ENCODE measurements at regions not wholly inside any gene's neighbourhood (a gene's known extent, or its start where the extent isn't known, plus 50 kb on each side); places are given as distances from the start of the nearest gene placed in this dataset.
A peak's percentile ranks its signal among the peaks of the same experiment; 100 is the strongest.

DNA sequence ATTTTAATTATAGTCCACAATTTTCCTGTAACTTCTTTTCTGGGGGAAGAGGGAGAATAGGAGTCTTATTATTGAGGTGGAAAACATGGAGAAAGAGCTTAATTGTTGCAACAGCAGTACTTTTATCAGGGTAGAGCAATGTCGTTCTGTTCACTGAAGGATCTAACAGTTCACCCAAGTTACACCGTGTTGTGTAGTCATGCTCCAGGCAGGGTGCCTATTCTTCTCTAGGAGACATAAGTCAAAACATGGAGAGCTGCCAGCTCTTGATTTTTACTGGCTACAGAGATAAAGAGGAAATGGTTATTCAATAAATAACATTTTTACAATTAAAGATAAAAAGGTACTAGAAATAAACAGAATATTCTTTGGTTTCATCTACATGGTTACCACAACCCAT is 594.3 kb upstream of the NETO1 start:
- peak overlapping the region; percentile 16; the same call in 1 of the 2 replicates for H3K27ac ChIP-seq

DNA sequence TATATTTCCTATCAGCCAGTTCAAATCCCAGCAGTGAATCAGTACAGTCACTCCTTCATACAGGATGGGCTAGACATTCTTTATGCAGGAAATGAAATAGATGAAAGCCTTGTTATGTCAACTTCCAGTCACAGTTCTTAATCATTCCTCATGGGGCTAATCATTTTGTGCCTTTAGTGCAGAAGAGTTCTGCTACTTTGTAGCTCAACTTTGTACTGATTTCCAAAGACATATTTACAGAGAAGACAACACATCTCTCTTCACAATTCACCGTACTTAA is 593.9 kb upstream of the NETO1 start:
- TF ChIP-seq, protein P1, sequence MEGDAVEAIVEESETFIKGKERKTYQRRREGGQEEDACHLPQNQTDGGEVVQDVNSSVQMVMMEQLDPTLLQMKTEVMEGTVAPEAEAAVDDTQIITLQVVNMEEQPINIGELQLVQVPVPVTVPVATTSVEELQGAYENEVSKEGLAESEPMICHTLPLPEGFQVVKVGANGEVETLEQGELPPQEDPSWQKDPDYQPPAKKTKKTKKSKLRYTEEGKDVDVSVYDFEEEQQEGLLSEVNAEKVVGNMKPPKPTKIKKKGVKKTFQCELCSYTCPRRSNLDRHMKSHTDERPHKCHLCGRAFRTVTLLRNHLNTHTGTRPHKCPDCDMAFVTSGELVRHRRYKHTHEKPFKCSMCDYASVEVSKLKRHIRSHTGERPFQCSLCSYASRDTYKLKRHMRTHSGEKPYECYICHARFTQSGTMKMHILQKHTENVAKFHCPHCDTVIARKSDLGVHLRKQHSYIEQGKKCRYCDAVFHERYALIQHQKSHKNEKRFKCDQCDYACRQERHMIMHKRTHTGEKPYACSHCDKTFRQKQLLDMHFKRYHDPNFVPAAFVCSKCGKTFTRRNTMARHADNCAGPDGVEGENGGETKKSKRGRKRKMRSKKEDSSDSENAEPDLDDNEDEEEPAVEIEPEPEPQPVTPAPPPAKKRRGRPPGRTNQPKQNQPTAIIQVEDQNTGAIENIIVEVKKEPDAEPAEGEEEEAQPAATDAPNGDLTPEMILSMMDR (conservative IDR thresholded peaks at IDR 0.05): no peak

More for the DNA sequence above, 594.3 kb upstream of the NETO1 start:
- TF ChIP-seq, protein P1 (conservative IDR thresholded peaks at IDR 0.05): no peak

DNA sequence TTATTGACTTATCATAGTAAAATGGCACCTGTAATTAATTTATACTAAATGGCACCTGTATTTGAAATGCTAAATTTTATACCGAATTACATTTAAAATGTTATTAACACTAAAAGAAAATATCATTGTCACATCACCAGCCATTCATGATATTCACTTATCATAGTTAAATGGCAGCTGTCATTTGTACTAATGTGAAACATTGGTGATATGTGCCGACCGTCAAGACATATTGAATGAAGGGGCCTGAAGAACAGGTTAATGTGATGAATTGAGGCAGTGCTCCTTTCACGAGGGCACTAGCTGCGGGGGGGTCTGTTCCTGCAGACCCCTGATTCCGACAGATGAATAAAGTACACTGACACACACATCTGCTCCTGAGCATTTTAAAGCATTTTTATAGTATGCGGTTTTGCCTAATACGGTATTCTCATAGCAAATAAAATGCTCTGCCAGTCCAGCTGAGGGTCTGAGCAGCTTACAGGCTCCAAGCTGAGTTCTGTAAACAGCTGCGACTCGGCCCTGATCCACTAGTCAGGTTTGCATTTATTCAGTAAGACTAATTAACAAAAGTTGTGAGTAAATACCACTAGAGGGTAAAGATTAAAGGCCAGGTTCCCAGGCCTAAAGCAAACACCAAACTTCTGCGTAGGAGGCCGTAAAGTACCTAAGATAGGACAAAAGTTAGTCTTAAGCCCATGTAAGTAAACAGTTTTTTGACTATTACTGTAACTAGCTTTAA is 593.4 kb upstream of the NETO1 start:
- TF ChIP-seq, protein P1 (conservative IDR thresholded peaks at IDR 0.05): no peak
- H3K27ac ChIP-seq: peak overlapping the region; percentile 16; the same call in 1 of the 2 replicates

More for the DNA sequence above, 593.9 kb upstream of the NETO1 start:
- peak overlapping the region; percentile 16; the same call in 1 of the 2 replicates for H3K27ac ChIP-seq

DNA sequence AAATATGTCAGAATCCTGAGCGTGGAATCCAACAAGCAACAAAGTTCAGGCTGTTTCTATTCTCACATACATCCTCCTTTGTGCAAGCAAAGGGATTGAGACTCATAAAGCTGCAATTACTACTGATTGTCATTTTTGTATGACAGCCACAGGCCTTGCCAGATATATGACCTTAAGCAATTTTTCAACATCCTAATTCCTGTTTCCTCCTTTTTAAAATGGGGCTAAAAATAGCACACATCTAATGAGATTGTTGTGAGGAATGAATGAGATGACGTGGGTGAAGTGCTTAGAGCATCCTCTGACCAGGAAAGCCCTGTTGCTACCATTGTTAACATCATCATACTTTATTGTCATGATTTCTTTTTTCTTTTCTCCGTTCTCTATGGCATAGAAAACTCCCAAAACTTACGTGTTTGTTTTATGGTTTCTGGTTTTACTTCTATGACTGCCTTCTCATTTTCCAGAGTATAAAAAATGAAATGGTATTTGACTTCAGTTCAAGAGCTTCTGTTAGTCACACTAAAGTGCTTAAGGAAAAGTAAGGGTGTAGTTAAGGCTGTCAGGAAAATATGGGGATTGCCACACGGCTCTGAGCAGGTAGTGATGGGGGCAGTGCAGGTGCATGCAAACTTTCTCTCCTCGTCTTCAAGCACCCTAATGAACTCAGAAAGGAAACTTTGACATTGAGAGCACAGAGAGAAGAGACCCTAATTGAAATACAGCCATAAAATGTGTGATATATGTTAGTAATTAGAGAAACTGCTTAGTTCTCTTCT is 590.6 kb upstream of the NETO1 start:
- TF ChIP-seq, protein P1 (conservative IDR thresholded peaks at IDR 0.05): no peak
- H3K27ac ChIP-seq: no peak overlapping the region

DNA sequence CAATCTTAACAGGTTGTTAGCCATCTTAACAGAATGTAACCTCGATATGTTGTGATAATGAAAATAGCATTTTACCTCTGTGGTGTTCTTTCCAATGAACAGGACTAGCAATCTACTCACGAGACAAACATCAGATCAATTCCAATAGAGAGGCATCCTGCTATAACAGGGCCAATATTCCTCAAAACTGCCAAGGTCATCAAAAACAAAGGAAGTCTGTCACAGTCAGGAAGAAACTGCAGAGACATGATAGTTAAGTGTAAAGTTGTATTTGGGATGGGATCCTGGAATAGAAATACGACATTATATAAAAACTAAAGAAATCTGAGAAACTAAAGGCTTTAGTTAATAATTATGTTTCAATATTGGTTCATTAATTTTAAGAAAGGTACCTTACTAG is 588.9 kb upstream of the NETO1 start:
- TF ChIP-seq, protein P1 (conservative IDR thresholded peaks at IDR 0.05): no peak
- no peak overlapping the region for H3K27ac ChIP-seq

DNA sequence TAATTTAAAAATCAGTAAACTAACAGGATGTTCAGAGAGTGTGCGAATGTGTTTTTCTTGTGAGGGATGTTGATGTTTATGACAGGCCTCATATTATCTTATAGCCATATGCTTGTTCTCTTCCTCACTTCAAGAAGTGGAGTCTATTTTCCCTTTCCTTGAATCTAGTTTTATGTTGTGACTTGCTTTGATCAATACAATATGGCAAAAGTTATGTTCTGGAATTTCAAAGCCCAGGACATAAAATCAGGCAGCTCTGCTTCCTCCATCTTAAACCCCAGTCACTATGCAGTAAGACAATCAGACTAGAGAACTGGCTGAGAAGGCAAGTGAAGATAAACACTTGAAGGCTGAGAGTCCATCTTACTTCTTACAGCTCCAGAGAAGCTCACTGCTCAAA is 585.1 kb upstream of the NETO1 start:
- TF ChIP-seq, protein P1 (conservative IDR thresholded peaks at IDR 0.05): no peak
- H3K27ac ChIP-seq: no peak overlapping the region

DNA sequence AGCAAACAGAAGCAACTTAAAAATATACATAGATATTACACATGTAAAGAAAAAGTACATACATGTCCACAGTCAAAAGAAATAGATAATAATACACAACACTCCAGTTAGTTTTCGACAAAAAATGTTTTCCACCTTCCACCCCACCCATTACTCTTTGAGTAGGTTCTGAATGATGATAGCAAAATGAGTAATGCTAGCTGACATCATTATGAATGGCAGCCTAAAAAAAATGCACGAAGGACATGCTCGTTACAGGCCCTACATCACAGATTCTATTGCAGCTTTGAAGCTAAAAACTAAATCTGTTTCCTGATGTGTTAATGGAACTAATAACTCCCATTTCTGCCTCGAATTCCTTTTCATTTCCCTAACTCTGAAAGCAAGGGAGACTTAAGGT is 578.7 kb upstream of the NETO1 start:
- TF ChIP-seq, protein P1 (conservative IDR thresholded peaks at IDR 0.05): no peak
- H3K27ac ChIP-seq: no peak overlapping the region
